ENCODE measurements at regions not wholly inside any gene's neighbourhood (a gene's known extent, or its start where the extent isn't known, plus 50 kb on each side); places are given as distances from the start of the nearest gene placed in this dataset.

DNA sequence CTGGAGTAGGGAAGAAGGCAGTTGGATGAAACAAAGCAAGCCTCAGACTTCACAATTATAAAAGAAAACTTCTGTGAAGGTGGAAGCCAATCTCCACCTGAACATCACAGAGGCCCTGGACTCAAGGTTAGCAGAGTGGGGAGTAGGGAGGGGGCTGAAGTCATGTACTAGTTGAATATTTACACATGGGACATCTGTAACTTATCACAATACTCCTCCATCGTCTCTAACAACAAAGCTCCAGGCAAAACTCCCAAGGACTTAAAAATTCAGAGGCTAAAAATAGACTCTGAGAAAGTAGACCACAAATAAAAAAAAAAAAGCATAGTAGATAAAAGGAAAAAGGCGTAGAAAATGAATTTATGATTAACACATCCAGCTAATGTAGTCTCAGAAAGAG lies 326.3 kb upstream of the PKN2 start:
- H3K4me1 ChIP-seq (ENCODE audit: insufficient read depth, low read length), result no peaks in the 10 kb centered on the region
- no peak overlapping the region for H3K27ac Mint-ChIP-seq (ENCODE audit: unreplicated experiment)
- no peak overlapping the region for H3K9ac ChIP-seq (ENCODE audit: low read length)
- no peaks in the 10 kb centered on the region for H3K27me3 ChIP-seq (ENCODE audit: insufficient read depth, low read length)
- no peaks in the 10 kb centered on the region for H4K20me1 ChIP-seq (ENCODE audit: insufficient read depth, low read length)
- peaks cover 3% of the 10 kb centered on the region for H3K4me1 Mint-ChIP-seq (ENCODE audit: low read depth, unreplicated experiment)
- no peaks in the 10 kb centered on the region for H3K79me2 ChIP-seq (ENCODE audit: insufficient read depth, low read length)
- H3K27ac ChIP-seq (ENCODE audit: low read depth, low read length), result no peak overlapping the region
- H3K27me3 Mint-ChIP-seq (ENCODE audit: low read depth, unreplicated experiment), result no peaks in the 10 kb centered on the region
- H3K4me3 Mint-ChIP-seq (ENCODE audit: unreplicated experiment), result no peak overlapping the region
- no peak overlapping the region for H2AFZ ChIP-seq (ENCODE audit: low read depth, low read length)
- TF ChIP-seq, protein P1, sequence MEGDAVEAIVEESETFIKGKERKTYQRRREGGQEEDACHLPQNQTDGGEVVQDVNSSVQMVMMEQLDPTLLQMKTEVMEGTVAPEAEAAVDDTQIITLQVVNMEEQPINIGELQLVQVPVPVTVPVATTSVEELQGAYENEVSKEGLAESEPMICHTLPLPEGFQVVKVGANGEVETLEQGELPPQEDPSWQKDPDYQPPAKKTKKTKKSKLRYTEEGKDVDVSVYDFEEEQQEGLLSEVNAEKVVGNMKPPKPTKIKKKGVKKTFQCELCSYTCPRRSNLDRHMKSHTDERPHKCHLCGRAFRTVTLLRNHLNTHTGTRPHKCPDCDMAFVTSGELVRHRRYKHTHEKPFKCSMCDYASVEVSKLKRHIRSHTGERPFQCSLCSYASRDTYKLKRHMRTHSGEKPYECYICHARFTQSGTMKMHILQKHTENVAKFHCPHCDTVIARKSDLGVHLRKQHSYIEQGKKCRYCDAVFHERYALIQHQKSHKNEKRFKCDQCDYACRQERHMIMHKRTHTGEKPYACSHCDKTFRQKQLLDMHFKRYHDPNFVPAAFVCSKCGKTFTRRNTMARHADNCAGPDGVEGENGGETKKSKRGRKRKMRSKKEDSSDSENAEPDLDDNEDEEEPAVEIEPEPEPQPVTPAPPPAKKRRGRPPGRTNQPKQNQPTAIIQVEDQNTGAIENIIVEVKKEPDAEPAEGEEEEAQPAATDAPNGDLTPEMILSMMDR (IDR thresholded peaks at IDR 0.05; ENCODE audit: insufficient read depth, low read depth, low read length), result no peak
- no peak for TF ChIP-seq EZH2 (IDR thresholded peaks at IDR 0.05; ENCODE audit: insufficient read depth, low read length)
- no peaks in the 10 kb centered on the region for H3K9me3 ChIP-seq (ENCODE audit: insufficient read depth, low read depth, low read length)
- FAIRE-seq, result no peak
- DNase-seq (ENCODE audit: low read depth), result no peak
- no peak overlapping the region for H3K4me2 ChIP-seq (ENCODE audit: low read length)
- H3K36me3 ChIP-seq (ENCODE audit: insufficient read depth, low read length), result no peaks in the 10 kb centered on the region
- no peaks in the 10 kb centered on the region for H3K9me3 Mint-ChIP-seq (ENCODE audit: unreplicated experiment)
- no peak overlapping the region for H3K4me3 ChIP-seq (ENCODE audit: insufficient read depth, low read depth, low read length)
- no peaks in the 10 kb centered on the region for H3K36me3 Mint-ChIP-seq (ENCODE audit: low read depth, unreplicated experiment)

DNA sequence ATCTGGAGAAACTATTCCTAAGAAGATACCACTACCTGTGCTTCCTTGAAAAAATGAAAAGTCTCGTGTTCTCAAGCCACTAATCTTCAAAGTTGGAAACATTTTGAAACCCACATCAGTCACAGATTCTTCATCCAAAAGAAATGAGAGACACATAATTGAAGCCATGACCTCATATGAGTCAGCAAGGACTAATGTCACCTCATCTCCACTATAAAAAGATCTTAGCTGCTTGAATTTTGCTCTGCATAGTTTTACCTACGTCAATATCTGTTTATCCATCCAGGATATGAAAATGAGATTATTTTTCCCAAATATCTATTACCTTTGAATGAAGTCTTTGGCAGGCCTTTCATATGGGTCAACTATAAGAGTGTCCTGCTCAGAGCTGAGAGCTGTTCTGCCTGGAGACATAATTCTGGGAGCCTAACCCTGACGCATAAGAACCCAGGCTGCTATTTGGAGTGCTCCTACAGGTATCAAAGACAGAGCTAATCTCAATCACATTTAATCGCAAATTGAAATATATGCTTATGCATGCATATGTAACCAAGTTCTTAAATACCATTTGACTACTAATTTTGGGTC lies 312.5 kb upstream of the PKN2 start:
- no peak for TF ChIP-seq EZH2 (IDR thresholded peaks at IDR 0.05; ENCODE audit: insufficient read depth, low read length)
- TF ChIP-seq, protein P1 (IDR thresholded peaks at IDR 0.05; ENCODE audit: insufficient read depth, low read depth, low read length), result no peak
- H3K4me3 ChIP-seq (ENCODE audit: insufficient read depth, low read depth, low read length), result no peak overlapping the region
- Mint-ChIP-seq H3K36me3 (ENCODE audit: low read depth, unreplicated experiment) (no peaks in the 10 kb centered on the region), H3K4me3 (ENCODE audit: unreplicated experiment) (no peak overlapping the region), H3K27ac (ENCODE audit: unreplicated experiment) (no peak overlapping the region), H3K4me1 (ENCODE audit: low read depth, unreplicated experiment) (peaks cover 11% of the 10 kb centered on the region), H3K27me3 (ENCODE audit: low read depth, unreplicated experiment) (no peaks in the 10 kb centered on the region), H3K9me3 (ENCODE audit: unreplicated experiment) (no peaks in the 10 kb centered on the region)
- no peak overlapping the region for H3K4me2 ChIP-seq (ENCODE audit: low read length)
- H3K4me1 ChIP-seq (ENCODE audit: insufficient read depth, low read length), result no peaks in the 10 kb centered on the region
- no peaks in the 10 kb centered on the region for H3K9me3 ChIP-seq (ENCODE audit: insufficient read depth, low read depth, low read length)
- DNase-seq (ENCODE audit: low read depth) (no peak), FAIRE-seq (no peak)
- H3K79me2 ChIP-seq (ENCODE audit: insufficient read depth, low read length), result no peaks in the 10 kb centered on the region
- no peak overlapping the region for H3K9ac ChIP-seq (ENCODE audit: low read length)
- no peak overlapping the region for H2AFZ ChIP-seq (ENCODE audit: low read depth, low read length)
- no peaks in the 10 kb centered on the region for H4K20me1 ChIP-seq (ENCODE audit: insufficient read depth, low read length)
- H3K36me3 ChIP-seq (ENCODE audit: insufficient read depth, low read length), result no peaks in the 10 kb centered on the region
- no peaks in the 10 kb centered on the region for H3K27me3 ChIP-seq (ENCODE audit: insufficient read depth, low read length)
- H3K27ac ChIP-seq (ENCODE audit: low read depth, low read length), result no peak overlapping the region

DNA sequence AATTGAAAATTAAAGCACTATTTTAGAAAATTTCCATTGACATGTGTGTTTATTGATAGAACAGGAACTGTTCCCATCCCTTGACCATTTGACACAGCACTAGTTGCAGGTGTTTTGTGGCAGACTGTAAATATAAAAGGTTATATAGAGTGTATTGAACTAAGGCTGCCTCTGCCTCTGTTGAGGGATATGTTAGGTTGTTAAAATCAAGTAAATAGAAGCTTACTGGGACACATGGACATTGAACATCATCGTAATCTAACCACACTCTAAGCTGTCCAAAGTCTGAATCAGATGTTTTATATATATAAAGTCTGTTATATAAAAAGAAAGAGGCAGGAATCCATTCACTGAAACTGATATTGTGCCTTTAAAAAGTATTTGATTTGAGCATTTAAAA lies 308.1 kb upstream of the PKN2 start:
- DNase-seq (ENCODE audit: low read depth), result no peak
- no peaks in the 10 kb centered on the region for H3K27me3 ChIP-seq (ENCODE audit: insufficient read depth, low read length)

More for the DNA sequence above, 308.1 kb upstream of the PKN2 start:
- Histone ChIP-seq H2AFZ (ENCODE audit: low read depth, low read length) (no peak overlapping the region), H3K4me2 (ENCODE audit: low read length) (no peak overlapping the region), H3K9ac (ENCODE audit: low read length) (no peak overlapping the region), H3K27ac (ENCODE audit: low read depth, low read length) (no peak overlapping the region), H3K4me1 (ENCODE audit: insufficient read depth, low read length) (no peaks in the 10 kb centered on the region), H3K9me3 (ENCODE audit: insufficient read depth, low read depth, low read length) (no peaks in the 10 kb centered on the region), H3K36me3 (ENCODE audit: insufficient read depth, low read length) (no peaks in the 10 kb centered on the region), H4K20me1 (ENCODE audit: insufficient read depth, low read length) (no peaks in the 10 kb centered on the region), H3K79me2 (ENCODE audit: insufficient read depth, low read length) (no peaks in the 10 kb centered on the region), H3K4me3 (ENCODE audit: insufficient read depth, low read depth, low read length) (no peak overlapping the region)
- FAIRE-seq, result no peak
- no peaks in the 10 kb centered on the region for H3K36me3 Mint-ChIP-seq (ENCODE audit: low read depth, unreplicated experiment)
- no peaks in the 10 kb centered on the region for H3K9me3 Mint-ChIP-seq (ENCODE audit: unreplicated experiment)
- no peak overlapping the region for H3K4me3 Mint-ChIP-seq (ENCODE audit: unreplicated experiment)
- TF ChIP-seq EZH2 (IDR thresholded peaks at IDR 0.05; ENCODE audit: insufficient read depth, low read length), result no peak
- TF ChIP-seq, protein P1 (IDR thresholded peaks at IDR 0.05; ENCODE audit: insufficient read depth, low read depth, low read length), result no peak
- no peaks in the 10 kb centered on the region for H3K27me3 Mint-ChIP-seq (ENCODE audit: low read depth, unreplicated experiment)
- H3K27ac Mint-ChIP-seq (ENCODE audit: unreplicated experiment), result no peak overlapping the region
- H3K4me1 Mint-ChIP-seq (ENCODE audit: low read depth, unreplicated experiment), result peaks cover 11% of the 10 kb centered on the region
